Muscle of back (tissue), 3 donors: ENCODE measurements at regions not wholly inside any gene's neighbourhood (a gene's known extent, or its start where the extent isn't known, plus 50 kb on each side); places are given as distances from the start of the nearest gene placed in this dataset.
A peak's percentile ranks its signal among the peaks of the same experiment; 100 is the strongest.

Experiments
- DNase-seq, 3 donors: peaks; one replicate each; pipeline versions ENCODE4 v3.0.0 to v3.0.0-alpha.2; 2013

DNA sequence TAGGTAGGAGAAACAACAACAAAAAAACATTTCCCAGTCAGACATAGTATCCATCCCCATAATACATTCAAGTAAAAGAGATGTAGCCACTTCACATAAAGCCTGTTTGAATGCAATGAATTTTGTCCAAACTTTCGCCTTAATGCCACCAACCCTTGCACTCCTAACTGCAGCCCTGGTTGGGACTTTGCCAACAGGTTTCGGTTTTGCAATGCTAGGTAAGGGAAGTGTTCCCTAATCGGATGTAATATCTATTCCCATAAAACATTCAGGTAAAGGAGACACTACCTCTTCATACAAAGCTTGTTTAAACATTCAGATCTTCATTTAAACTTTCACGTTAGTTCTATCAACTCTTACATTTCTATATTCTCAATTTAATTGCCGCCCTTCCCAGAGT, 336.1 kb downstream of the DRD1 start:
- no peak for DNase-seq

DNA sequence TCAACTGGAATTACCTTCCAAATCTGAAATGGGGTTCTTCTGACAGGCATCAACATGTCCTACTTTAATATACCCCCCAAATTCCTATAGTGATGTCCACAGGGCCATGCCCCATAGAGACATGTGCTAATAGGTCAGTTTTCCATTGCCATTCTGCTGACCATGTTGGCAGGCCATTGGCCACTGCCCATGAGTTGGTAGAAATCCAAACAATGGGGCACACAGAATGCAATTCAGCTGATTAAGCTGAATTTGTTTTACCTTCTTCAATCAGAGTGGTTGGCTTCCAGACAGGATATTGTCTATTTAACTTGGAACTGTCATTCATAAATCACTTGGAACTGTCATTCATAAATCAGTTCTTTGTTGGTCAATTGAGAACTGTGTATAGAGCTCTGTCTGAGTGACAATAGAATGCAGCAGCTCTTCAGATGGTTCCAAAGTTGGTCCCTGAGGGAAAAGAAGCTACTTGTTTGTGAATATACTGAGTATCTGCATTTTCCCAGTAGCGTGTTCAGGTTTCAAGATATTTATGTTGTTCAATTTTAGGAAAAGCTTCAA, 336.9 kb downstream of the DRD1 start:
- no peak for DNase-seq

DNA sequence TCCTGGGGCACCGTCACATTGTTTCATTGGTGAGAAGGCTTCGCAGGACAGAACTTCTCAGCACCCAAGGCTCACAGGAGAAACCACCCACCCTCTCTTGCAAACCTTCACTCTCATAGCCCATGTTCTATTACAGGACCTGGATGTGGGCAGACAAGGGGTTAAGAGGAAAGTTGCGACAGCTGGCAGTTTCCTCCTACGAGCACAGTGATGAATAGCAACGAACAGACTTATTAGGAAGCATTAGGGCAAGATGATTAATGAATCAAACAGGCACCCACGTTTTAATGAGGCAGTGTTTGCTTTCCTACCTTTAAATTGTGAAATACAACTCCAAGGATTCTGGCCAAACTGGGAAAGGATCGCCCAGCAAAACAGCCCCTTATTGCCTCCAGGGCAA, 339.3 kb downstream of the DRD1 start:
- no peak for DNase-seq

DNA sequence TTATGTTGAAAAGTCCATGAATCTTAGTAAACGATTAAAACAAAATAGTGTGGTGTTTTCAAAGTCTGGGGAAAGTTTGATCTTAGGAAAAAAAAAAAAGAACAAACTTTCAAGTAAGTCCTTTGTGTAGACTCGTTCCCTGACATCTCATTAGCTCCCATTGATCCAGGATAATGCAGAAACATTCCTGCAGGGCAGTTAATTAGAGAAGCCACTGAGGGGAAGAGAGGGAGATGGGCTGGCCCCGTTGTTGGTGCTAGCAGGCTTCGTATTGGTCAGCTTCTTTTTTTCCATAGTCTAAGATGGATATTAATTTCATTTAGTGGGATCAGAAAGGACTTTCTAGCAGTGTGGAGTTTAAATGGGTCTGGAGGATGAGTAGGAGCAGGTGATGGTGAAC, 340.2 kb downstream of the DRD1 start:
- DNase-seq, result no peak

- no peak for DNase-seq
Observed at GRCh38 chr5:175102717-175103116, 341.3 kb downstream of the DRD1 start.

DNA sequence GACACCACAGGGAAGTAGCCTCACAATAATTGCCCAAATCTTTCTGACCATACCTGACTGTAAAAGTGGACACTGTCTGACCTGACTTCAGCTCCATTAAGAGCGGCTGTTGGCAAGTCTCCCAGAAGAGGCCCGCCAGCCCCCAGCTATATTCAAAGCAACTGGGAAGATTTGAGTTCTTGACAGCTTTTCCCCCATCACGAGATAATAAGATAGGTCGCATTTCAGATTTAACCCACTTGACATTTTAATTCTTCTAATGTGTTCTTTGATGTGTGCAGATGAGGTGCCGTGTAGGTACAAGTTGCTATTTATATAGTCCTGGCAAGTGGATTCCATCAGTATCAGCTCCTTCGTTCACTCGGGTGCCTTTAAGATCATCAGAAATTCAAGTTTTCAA, 345.7 kb downstream of the DRD1 start:
- no peak for DNase-seq

GRCh38 chr5:175096469-175097165, 347.4 kb downstream of the DRD1 start:
- no peak for DNase-seq

DNA sequence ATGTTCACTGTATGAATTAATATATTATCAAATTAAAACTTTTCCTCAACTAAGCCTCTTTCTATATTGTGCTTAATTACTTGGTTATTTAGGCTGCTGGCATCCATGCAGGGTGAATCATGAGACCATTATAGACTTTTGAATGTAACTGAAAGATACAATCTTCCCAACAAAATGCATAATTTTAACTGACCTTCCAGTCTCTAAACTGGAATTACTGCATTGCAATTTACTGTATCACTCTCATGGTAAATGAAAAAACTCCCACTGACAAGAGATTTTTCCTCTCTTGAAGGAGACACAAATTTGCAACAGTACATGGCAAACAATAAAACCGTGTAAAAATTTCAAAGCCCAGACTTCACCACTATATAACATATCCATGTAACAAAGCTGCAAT, 349.5 kb downstream of the DRD1 start:
- DNase-seq, result no peak

DNA sequence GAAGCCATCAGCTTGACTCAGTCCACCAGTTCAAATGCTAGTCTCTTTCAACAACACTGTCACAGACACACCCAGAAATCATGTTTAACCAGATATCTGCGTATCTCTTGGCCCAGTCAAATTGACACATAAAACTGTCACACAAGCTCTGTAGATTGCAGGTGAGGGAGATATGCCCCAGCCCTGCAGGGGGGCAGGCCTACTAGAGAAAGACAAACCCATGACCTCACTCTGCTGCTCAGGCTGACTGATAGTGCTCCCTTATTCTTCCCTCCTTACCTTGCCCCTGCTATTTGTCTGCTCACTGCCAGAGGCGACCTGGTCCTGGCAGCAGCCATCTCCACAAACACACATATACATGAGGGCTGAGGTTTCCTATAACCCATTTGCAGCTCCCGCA, 351.3 kb downstream of the DRD1 start:
- no peak for DNase-seq

DNA sequence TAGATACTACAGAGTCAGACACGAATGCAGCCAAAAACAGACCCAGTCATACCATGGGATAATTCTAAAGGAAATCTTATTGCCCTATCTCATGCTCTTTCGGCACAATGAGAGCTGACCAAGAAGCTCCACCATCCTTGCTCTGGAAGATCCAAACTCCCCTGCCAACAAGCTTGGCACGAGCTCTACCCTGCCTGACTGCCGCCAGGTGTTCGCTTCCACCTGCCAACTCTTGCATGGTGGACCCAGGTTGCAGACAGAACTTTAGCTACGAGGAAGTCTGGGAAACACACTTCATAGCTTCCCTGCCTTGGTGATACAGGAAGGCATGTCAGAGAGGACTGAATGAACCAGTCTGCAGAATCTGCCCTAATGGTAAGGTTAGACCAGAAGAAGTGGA, 355.0 kb downstream of the DRD1 start:
- DNase-seq, result no peak

GRCh38 chr5:175082866-175083590, 358.6 kb downstream of the MSX2 start:
- DNase-seq, result no peak

DNA sequence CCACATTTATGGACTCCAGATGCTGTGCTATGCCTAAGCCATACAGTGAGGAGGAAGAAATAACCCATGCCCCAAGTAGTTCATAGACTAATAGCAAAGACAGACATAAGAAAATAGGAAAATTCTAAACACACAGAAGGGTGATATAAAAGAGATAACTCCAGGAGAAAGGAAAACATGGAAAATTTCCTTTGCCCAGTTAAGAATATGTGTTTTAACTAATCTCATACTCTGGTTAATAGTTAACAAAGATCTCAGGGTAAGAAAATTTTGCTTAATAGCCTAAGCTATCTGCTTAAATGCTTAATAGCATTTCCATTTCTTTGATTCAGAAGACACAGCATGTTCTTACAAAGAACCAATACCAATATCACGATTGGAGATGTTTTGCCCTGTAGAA, 358.0 kb downstream of the MSX2 start:
- no peak for DNase-seq

DNA sequence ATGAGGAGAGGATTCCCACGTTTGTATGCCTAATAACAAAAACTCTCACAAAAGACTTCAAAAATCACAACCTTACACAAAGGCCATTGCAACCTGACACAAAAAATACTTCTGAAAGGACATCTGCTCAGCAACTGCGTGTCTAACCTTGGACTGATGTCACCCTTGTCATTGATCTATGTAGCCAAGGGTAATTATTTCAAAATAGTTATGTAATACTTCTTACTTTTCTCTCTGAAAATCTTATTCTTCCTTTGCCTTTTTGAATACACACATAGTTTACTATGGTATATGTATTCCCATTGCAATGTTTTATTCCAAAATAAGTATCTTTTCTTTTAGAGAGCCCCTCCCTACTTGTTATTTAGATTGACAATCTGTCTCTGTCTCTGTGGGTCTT, 355.3 kb downstream of the MSX2 start:
- no peak for DNase-seq

DNA sequence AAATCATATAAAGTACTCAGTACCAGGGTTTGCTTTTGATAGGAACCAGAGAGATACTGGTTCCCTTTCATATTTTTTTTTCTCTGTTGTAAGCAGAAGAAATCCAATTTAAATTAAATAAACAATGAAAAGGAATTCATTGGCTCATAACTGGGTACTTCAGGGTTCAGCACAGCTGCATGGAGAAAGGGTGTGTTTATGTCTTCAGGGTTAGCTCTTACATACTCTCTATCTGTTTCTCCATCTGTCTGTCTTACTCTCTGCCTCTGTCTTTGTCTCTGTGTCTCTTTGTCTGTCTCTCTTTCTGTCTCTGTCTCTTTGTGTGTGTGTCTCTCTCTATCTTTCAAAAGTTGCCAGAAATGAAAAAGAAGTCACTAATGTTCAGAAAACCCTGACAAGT, 345.9 kb downstream of the MSX2 start:
- no peak for DNase-seq

- no peak for DNase-seq
Observed at GRCh38 chr5:175060257-175060656, 335.9 kb downstream of the MSX2 start.

DNA sequence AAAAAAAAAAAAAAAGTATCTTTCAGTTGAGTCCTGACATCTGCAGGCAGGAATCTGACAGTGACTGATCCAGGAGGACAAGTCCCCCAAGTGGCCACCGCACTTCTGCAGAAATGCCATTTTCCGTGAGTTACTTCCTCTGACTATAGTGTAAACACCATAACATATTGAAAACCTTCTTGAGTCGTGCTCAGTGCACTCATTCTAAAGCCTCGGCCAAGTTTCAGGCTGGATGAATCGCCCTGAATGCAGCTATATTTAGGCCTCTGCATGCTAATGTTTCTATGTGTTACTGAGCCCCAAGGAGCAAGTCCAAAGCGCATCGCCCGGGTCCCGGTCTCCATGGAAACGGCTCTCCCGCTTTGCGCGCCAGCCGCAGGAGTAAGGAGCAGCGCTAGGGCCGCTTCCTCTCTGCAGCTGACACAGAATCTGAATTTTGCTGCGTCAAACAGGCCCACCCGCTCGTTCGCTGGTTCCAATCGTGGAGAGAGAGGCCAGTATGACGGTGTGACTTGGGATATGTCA, 335.4 kb downstream of the MSX2 start:
- peak; percentile 33 to 78 (median 53) for DNase-seq

DNA sequence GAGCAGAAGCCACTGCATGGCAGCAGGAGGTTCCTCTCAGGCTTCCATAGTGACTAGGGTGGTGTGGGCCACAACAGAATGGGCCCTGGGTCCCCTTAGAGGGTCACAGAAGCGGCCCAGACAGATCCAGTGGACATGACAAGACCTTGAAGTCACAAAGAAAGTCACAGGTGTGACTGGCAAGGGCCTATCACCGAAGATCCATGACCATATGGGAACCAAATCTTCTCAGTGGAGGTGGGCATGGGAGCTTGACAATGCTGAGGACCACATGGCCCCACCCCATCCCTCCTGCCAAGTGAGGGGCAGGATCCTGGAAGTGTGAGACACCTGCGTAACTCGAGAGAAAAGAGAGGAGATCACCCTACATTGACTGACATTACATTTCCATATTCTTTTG, 332.4 kb downstream of the MSX2 start:
- no peak for DNase-seq

GRCh38 chr5:175054243-175054642, 329.9 kb downstream of the MSX2 start:
- no peak for DNase-seq

DNA sequence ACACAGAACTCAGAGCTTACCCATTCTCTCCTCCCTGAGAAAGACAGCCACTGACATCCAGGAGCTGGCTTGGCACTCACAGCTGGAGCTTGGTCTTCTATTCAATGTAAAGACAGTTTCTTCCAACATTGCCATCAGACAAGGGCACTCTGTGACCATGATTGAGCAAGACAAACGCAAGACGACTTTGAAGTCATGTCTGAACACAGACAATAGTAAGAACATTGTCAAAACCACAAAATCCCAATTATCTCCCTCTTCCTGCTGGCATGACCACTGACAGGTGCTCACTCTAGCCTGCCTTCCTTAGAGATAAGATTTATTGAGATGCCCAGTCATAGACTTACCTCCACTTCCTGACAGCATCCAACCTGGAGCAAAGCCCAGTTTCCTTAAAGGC, 328.0 kb downstream of the MSX2 start:
- no peak for DNase-seq

DNA sequence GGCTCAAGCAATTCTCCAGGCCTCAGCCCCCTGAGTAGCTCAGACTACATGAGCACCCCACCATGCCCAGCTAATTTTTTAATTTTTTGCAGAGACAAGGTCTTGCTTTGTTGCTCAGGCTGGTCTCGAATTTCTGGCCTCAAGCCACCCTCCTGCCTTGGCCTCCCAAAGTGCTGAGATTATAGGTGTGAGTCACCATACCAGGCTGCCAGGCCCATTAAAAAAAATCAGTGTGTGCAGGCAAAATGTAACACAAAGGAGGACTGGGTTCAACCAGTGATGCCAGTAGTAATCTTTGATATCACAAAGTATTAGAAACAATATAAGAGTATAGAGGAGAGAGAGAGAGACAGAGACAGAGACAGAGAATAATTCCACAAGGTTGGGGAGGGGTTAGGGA, 322.7 kb downstream of the MSX2 start:
- DNase-seq, result no peak

DNA sequence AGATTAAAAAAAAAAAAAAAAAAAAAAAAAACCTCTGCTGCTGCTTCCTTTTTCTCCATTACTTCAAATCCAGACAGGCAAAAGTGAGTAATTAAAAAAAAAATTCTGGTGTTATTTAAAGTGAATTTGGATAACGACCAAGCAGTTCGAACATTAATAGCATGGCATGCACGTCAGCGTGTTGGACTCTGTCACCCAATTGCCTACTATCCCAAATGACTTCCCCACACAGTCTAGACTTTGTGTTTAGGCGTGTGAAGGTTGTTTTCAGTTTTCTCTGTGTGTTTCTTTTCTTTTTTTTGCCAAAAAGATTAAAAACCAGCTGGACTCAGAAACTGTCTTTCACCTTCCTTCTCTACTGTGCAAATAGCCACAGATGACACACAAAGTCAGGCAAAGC, 321.4 kb downstream of the MSX2 start:
- no peak for DNase-seq

DNA sequence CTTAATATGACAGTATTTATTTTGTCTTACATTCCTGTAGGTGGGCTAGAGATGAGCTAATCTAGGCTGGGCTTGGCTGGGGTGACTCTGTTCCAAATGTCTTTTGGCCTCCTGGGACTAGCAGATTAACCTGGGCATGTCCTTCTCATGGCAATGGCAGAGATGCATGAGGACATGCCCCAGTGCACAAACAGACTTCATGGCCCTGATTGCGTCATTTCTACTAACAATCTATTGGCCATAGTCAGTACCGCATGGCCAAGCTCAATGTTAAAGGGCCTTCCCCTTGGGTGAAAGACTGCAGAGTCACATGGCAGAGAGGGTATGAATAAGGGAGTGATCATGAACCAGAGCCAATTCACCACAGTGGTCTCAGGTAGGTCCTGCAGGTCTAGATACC, 313.4 kb downstream of the MSX2 start:
- DNase-seq, result no peak

DNA sequence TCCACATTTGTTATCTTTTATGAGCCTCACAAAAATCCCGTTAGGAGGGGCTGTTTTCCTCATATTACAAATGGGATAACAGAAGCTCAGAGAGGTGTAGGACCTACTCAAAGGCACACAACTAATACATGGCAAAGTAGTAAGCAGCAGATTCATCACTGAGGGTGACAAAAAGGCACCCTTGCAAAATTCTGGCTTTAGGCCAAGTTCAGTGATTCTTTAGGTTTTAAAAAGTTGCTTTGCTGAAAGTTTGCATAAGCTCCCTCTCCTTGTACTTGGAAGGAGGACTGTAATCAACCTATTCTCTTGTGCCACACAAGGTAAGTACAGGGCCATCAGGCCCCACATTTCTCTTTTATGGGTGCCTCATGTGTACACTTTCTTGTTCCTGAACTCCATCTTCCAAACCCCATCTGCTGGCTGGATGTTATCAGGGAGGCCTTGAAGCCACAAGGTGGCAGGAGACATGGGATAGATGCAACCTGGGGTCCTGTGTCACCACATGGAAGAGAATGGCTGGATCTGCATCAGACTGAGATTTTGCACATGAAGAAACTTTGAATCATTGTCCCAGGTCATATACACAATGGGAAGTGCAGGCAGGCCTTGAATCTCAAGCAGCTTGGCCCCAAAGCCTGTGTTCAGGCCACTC, 311.6 kb downstream of the MSX2 start:
- no peak for DNase-seq
